ENCODE measurements at regions not wholly inside any gene's neighbourhood (a gene's known extent, or its start where the extent isn't known, plus 50 kb on each side); places are given as distances from the start of the nearest gene placed in this dataset.

GRCh38 chr2:136376798-136377211, 258.9 kb upstream of the CXCR4 start:
- TF ChIP-seq CTCF (IDR thresholded peaks at IDR 0.05) (no peak), POLR2A (IDR thresholded peaks at IDR 0.05) (no peak)

Measured in breast epithelium (tissue), 3 donors.